HK-2 (cell line): ENCODE measurements at regions not wholly inside any gene's neighbourhood (a gene's known extent, or its start where the extent isn't known, plus 50 kb on each side); places are given as distances from the start of the nearest gene placed in this dataset.

Experiments
- DNase-seq: peaks from one replicate; pipeline ENCODE4 v3.0.0-alpha.2; 2018; ENCODE audit not compliant: unreplicated experiment

- no peak for DNase-seq
Measured at GRCh38 chr15:69893086-69893485, 204.6 kb downstream of the TLE3 start.

- DNase-seq: no peak
Measured at GRCh38 chr15:69893863-69894262, 203.9 kb downstream of the TLE3 start.

DNA sequence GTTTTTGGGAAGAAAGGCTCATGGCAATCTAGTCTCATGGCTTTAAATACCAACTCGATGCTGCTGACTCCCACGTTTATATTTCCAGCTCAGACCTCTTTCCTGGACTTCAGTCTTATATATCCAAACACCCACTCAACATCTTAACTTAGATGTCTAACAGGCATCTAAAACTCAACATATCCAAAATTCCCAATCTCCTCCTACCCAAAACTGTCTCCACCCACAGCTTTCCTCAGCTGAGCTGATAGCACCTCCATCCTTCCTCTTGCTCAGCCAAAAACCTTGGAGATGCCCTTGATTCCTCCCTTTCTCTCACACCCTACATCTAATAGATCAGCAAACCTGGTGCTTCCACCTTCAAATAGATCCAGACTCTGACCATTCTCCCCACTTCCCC is 202.5 kb downstream of the TLE3 start:
- DNase-seq: no peak

DNA sequence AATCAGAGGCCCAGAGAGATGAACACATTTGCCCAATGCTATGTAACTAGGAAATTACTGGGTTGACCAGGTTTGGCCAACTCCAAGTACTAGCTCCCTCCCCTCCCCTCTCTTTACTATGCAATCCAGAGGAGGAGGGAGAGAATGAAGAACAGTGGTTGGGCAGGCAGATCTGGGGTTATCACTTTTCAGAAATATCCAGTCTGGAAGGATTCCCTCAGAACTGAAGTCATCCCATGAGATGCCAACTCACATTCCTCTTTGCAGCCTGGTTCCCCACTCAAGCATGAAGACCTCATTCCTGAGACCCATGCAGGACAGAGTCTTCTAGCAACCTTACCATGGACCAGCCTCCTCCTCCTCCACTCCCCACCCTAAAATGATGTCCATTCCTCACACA is 201.1 kb downstream of the TLE3 start:
- DNase-seq: no peak

DNA sequence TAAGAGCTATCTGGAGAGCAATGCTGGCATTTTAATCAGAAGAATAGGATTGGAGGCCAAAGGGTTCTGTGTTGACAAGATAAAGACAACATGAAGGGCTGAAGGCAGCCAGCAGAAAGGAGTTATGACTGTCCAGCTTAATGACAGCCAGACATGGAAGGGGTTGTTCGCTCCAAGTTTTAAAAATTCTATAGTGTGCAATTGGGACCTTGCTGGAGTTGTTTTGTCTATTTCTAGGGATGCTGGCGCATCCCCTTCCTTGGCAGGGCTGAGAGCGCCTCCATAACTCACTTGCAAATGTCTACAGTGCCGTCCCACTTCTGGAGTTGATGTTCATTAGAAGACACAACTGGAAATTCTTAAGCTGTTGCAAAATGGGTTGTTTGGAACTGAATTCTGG is 200.7 kb downstream of the TLE3 start:
- no peak for DNase-seq

DNA sequence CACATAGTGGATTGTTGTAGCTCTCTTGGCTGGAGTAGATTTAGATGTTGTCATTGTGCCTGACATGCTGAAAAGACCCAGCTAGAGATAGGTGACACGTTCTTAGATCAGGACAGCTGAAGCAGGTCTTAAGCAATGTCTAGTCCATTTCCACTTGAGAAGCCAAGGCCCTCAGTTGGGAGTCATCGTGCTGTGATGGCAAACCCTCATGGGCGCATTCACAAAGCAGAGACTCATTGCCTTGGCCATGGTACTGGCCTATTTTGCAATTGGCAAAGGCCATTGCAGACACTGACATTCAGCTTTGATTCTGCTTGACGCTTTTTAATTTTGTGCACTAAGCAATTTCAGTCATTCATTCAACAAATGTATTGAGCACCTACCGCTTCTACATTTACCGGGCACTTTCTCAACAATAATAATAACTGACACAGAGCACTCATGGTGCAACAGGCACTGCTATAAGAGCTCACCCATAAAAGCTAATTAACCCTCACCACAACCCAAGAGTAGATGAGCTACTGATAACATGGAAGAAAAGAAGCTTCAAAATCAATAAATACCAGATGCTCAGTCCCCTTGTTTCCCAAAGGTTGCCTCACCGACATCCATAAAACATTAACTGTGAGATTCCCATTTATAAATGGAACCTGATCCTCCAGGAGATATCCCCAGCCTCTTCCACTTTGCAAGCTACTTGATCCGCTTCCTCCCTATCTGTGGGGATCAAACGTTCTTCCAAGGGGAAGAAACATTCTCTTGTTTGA is 200.1 kb downstream of the TLE3 start:
- no peak for DNase-seq

GRCh38 chr15:69898243-69898642 is 199.5 kb downstream of the TLE3 start:
- no peak for DNase-seq

DNA sequence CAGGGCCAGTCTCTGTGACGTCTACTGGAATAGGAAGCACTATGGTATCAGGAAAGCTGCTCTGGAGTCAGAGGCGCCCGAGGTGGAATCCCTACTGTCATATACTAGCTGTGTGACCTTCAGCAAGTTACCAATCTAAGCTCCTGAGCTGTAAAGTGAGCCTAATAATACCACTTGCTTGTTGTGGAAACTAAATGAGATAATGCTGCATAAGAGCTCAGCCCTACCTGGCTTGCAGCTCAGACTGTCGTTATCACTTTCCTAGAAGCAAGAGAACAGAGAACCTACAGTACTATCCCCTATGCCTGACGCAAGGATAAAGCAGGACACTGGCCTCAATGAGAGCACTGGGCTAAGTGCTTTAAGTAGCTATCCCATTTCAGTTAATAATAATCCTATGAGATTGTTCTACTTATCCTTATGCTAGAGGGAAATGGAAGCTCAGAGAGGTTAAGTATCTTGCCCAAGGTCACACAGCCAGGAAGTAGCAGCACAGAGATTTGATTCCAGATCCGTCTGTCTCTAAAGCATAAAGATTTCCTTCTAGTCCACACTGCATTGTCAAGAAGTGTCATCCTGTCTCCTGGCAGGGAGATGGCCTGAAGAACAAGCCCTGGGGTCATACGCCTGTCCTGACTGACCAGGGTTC is 195.2 kb downstream of the TLE3 start:
- DNase-seq: no peak

GRCh38 chr15:69903470-69904469 is 193.9 kb downstream of the TLE3 start:
- DNase-seq: no peak

GRCh38 chr15:69906256-69907185 is 191.2 kb downstream of the TLE3 start:
- DNase-seq: no peak

GRCh38 chr15:69908060-69908459 is 189.7 kb downstream of the TLE3 start:
- no peak for DNase-seq

DNA sequence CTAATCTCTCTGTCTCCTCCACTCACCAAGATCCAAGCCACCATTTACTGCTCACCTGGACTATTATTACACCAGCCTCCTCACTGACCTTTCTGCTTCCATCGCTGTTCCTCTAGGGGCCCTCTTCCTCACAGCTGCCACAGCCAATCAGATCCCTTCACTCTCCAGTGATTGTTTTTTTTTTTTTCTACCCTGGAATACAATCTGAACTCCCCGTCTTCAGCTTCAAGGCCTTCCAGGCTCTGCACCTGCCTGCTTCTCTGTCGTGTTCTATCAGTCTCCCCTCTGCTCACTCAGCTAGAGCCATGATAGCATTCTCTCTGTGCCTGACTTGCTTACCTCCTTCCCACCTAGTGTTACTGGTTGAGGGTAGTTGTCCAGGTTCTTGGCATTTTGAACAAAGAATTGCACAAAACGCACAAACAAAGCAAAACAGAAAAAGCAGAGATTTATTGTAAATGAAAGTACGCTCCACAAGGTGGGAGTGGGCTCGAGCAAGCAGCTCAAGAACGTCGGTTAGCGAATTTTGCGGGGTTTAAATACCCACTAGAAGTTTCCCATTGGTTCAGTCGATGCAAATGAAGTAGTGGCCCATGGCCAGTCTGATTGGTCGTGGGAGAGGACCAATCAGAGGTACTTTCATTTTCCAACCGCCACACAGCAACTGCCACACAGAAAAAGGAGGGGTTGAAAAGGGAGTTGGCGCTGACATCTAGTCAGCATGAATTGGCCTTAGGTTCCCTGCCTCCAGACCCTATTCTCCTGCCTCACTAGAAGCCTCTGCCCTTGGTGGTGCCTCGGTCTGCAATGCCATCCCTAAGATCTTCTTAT is 188.9 kb downstream of the TLE3 start:
- DNase-seq: no peak

GRCh38 chr15:69909719-69910444 is 187.8 kb downstream of the TLE3 start:
- no peak for DNase-seq

GRCh38 chr15:69910514-69910913 is 187.2 kb downstream of the TLE3 start:
- DNase-seq: no peak

GRCh38 chr15:69912116-69912515 is 185.6 kb downstream of the TLE3 start:
- no peak for DNase-seq

DNA sequence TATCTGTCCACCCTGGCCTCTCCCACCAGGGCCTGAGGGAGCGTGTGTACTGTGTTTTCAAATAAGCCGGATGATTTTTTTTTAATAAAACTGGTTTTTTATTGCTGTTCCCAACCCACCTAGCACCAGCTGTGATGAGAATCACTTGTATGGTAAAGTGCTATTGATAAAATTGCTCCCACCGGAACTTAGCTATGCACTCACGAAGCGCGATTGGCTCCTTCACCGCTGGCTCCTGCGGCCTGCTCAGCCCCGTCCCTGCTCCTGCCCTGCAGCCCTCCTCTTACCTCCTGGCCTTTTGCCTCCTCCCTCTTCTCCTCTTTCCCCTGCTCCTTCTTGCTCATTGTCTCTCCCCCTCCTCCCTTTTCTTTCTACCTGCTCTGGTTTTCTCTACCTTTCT is 183.7 kb downstream of the TLE3 start:
- no peak for DNase-seq

GRCh38 chr15:69914960-69915359 is 182.8 kb downstream of the TLE3 start:
- DNase-seq: no peak

DNA sequence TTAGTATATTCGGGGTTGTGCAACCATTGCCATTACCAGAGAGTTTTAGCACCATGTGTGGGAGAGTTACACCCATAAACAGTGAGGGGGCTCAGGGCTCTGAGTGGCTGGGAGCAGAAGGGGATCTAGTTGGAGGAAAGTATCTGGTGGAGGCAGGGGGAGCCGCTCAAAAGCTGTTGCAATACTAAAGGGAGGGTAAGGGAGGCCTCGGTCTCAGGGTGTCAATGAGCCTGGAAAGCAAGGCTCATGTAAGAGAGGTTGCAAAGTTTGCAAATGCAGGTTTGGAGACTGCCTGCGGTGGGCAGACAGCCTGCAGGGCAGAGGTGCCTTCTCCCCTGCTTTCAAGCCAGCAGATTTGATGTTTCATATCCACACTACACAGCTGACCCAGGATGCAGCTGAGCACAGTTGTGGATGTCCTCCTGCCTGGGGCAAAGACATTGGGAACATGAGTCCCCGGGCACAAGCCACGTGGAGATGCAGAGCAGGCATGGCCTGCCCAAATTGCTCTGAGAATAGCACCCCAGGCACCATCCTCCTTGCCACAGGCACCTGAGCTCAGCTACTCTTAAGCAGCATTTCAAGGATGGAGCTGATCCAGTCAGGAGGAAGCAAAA is 181.4 kb downstream of the TLE3 start:
- DNase-seq: no peak

- DNase-seq: no peak
Measured at GRCh38 chr15:69917056-69917455, 180.7 kb downstream of the TLE3 start.
